ENCODE measurements at regions not wholly inside any gene's neighbourhood (a gene's known extent, or its start where the extent isn't known, plus 50 kb on each side); places are given as distances from the start of the nearest gene placed in this dataset.

DNA sequence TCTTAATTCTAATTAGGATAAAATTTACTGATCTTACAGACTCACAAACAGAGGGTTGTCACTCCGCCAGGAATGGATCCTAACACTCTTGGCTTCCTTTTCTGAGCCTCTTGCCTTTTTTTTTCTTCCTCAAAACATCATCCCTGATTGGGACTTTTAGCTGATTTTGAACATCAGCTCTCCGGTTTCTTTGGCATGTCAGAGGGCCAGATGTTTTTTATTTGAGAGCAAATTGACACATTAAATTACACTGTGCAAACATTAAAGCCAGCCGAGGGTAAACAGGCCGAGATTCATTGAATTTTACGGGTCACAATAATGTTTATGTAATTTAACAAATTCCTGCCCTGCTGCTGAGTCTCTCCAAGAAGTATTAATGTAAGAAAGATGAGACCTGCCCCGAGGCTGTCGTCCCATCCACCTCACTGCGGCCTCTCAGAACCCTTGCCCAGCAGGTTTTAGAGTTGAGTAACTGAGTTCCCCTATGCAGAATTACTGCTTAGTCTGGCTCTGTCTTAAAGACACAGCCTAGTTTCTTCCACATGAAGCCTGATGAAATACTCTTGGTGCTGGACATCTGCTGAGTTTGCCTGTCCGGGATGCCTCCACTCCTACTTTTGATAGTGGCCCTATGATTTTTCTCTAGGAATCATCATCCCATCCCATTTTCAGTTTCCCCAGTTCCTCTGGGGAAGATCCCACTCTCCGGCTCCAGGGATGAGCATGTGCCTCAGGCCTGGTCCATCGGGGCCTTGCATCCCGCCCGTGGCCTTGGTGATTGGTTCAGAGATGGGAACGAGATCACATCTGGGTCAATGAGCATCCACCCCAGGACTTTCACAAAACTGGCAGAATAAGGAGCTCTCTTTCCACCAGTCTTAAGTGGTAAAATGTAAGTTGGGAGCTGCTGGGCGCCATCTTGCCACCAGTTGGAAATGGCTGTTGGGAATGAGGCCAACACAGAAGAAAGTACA lies 226.6 kb upstream of the TLE3 start:
- no peak overlapping the region for H3K4me2 ChIP-seq (ENCODE audit: low read length)
- no peaks in the 10 kb centered on the region for H3K9me3 ChIP-seq (ENCODE audit: low read length)
- no peaks in the 10 kb centered on the region for H3F3A ChIP-seq (ENCODE audit: insufficient read depth, low read length, poor library complexity, severe bottlenecking)
- no peaks in the 10 kb centered on the region for H3K9me2 ChIP-seq (ENCODE audit: insufficient read depth, low read length)
- TF ChIP-seq POLR2AphosphoS5 (IDR thresholded peaks at IDR 0.05): no peak
- TF ChIP-seq, protein P1, sequence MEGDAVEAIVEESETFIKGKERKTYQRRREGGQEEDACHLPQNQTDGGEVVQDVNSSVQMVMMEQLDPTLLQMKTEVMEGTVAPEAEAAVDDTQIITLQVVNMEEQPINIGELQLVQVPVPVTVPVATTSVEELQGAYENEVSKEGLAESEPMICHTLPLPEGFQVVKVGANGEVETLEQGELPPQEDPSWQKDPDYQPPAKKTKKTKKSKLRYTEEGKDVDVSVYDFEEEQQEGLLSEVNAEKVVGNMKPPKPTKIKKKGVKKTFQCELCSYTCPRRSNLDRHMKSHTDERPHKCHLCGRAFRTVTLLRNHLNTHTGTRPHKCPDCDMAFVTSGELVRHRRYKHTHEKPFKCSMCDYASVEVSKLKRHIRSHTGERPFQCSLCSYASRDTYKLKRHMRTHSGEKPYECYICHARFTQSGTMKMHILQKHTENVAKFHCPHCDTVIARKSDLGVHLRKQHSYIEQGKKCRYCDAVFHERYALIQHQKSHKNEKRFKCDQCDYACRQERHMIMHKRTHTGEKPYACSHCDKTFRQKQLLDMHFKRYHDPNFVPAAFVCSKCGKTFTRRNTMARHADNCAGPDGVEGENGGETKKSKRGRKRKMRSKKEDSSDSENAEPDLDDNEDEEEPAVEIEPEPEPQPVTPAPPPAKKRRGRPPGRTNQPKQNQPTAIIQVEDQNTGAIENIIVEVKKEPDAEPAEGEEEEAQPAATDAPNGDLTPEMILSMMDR (IDR thresholded peaks at IDR 0.05; ENCODE audit: poor library complexity, severe bottlenecking): no peak
- no peak for TF ChIP-seq MXI1 (conservative IDR thresholded peaks at IDR 0.05; ENCODE audit: poor library complexity, severe bottlenecking)
- TF ChIP-seq EP300 (conservative IDR thresholded peaks at IDR 0.05; ENCODE audit: poor library complexity, severe bottlenecking): no peak
- TF ChIP-seq RAD21 (conservative IDR thresholded peaks at IDR 0.05): no peak
- no peak for TF ChIP-seq EZH2 (IDR thresholded peaks at IDR 0.05; ENCODE audit: borderline replicate concordance, insufficient read depth, low read length, poor library complexity, severe bottlenecking)
- TF ChIP-seq, protein P2, sequence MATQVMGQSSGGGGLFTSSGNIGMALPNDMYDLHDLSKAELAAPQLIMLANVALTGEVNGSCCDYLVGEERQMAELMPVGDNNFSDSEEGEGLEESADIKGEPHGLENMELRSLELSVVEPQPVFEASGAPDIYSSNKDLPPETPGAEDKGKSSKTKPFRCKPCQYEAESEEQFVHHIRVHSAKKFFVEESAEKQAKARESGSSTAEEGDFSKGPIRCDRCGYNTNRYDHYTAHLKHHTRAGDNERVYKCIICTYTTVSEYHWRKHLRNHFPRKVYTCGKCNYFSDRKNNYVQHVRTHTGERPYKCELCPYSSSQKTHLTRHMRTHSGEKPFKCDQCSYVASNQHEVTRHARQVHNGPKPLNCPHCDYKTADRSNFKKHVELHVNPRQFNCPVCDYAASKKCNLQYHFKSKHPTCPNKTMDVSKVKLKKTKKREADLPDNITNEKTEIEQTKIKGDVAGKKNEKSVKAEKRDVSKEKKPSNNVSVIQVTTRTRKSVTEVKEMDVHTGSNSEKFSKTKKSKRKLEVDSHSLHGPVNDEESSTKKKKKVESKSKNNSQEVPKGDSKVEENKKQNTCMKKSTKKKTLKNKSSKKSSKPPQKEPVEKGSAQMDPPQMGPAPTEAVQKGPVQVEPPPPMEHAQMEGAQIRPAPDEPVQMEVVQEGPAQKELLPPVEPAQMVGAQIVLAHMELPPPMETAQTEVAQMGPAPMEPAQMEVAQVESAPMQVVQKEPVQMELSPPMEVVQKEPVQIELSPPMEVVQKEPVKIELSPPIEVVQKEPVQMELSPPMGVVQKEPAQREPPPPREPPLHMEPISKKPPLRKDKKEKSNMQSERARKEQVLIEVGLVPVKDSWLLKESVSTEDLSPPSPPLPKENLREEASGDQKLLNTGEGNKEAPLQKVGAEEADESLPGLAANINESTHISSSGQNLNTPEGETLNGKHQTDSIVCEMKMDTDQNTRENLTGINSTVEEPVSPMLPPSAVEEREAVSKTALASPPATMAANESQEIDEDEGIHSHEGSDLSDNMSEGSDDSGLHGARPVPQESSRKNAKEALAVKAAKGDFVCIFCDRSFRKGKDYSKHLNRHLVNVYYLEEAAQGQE (IDR thresholded peaks at IDR 0.05; ENCODE audit: borderline replicate concordance): no peak
- TF ChIP-seq TAF1 (IDR thresholded peaks at IDR 0.05; ENCODE audit: low read depth): no peak
- TF ChIP-seq SMC3 (conservative IDR thresholded peaks at IDR 0.05; ENCODE audit: poor library complexity): no peak
- H3K27ac ChIP-seq (ENCODE audit: low read length): no peak overlapping the region
- no peak overlapping the region for H3K4me3 ChIP-seq (ENCODE audit: low read length)
- no peak overlapping the region for H3K9ac ChIP-seq (ENCODE audit: low read length)
- H2AFZ ChIP-seq (ENCODE audit: low read depth, low read length): no peak overlapping the region
- H3K27me3 ChIP-seq (ENCODE audit: insufficient read depth, low read depth, low read length): no peaks in the 10 kb centered on the region
- H4K20me1 ChIP-seq (ENCODE audit: insufficient read depth): no peaks in the 10 kb centered on the region
- H3K79me2 ChIP-seq (replicated peaks; ENCODE audit: insufficient read depth, low read length): no peaks in the 10 kb centered on the region
- no peaks in the 10 kb centered on the region for H3K36me3 ChIP-seq (ENCODE audit: insufficient read depth, low read length)

DNA sequence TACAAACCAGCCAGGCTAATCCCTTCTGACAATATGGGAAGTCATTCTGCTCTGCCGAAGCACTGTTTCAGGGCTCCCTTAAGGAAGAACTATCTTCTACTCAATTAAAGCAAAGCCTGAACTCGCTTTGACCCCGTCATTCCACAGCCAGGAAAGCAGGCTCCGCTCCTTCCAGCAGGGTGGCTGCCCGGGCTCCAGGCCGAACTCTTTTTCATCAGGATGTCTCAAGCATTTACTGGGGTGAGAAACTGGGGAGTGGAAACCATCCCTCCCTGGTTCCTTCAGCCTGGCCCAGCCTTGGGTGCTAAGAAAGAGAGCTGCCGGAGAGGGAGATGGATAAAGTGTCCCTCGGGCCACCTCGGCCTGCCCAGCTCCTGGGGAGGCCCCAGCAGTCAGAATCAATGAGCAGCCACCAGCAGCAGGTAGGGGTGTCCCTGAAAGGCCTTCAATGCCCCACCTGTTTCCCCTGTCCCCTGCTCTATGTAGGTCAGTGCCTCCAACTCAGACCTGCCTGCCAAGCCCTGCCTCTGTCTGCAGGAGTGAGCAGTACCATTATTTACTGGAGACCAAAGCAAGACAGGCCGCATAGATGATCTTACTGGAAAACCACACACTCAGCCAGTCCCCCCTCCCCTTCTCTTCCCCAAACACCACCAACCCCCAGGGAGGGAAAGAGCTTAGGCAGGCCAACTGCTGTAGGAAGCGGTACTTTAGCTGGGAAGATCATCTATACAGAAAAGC lies 225.6 kb upstream of the TLE3 start:
- H3K9me3 ChIP-seq (ENCODE audit: low read length): no peaks in the 10 kb centered on the region
- no peaks in the 10 kb centered on the region for H4K20me1 ChIP-seq (ENCODE audit: insufficient read depth)
- H3K4me2 ChIP-seq (ENCODE audit: low read length): no peak overlapping the region
- no peaks in the 10 kb centered on the region for H3K79me2 ChIP-seq (replicated peaks; ENCODE audit: insufficient read depth, low read length)
- H3K36me3 ChIP-seq (ENCODE audit: insufficient read depth, low read length): no peaks in the 10 kb centered on the region
- no peak overlapping the region for H3K9ac ChIP-seq (ENCODE audit: low read length)
- no peaks in the 10 kb centered on the region for H3F3A ChIP-seq (ENCODE audit: insufficient read depth, low read length, poor library complexity, severe bottlenecking)
- no peaks in the 10 kb centered on the region for H3K9me2 ChIP-seq (ENCODE audit: insufficient read depth, low read length)
- no peak overlapping the region for H2AFZ ChIP-seq (ENCODE audit: low read depth, low read length)
- TF ChIP-seq EP300 (conservative IDR thresholded peaks at IDR 0.05; ENCODE audit: poor library complexity, severe bottlenecking): no peak
- TF ChIP-seq EZH2 (IDR thresholded peaks at IDR 0.05; ENCODE audit: borderline replicate concordance, insufficient read depth, low read length, poor library complexity, severe bottlenecking): no peak
- TF ChIP-seq TAF1 (IDR thresholded peaks at IDR 0.05; ENCODE audit: low read depth): no peak
- no peak for TF ChIP-seq RAD21 (conservative IDR thresholded peaks at IDR 0.05)
- TF ChIP-seq SMC3 (conservative IDR thresholded peaks at IDR 0.05; ENCODE audit: poor library complexity): no peak
- TF ChIP-seq MXI1 (conservative IDR thresholded peaks at IDR 0.05; ENCODE audit: poor library complexity, severe bottlenecking): no peak
- TF ChIP-seq, protein P2 (IDR thresholded peaks at IDR 0.05; ENCODE audit: borderline replicate concordance): no peak
- TF ChIP-seq, protein P1 (IDR thresholded peaks at IDR 0.05; ENCODE audit: poor library complexity, severe bottlenecking): no peak
- TF ChIP-seq POLR2AphosphoS5 (IDR thresholded peaks at IDR 0.05): no peak
- H3K27me3 ChIP-seq (ENCODE audit: insufficient read depth, low read depth, low read length): no peaks in the 10 kb centered on the region
- H3K27ac ChIP-seq (ENCODE audit: low read length): no peak overlapping the region
- H3K4me3 ChIP-seq (ENCODE audit: low read length): no peak overlapping the region

Data from neural cell (in vitro differentiated cells).